GM21737 (cell line): ENCODE measurements at regions not wholly inside any gene's neighbourhood (a gene's known extent, or its start where the extent isn't known, plus 50 kb on each side); places are given as distances from the start of the nearest gene placed in this dataset.

Experiments
- ATAC-seq: cut with Tn5 transposase; IDR thresholded peaks from one replicate; pipeline ENCODE4 v1.9.1; 2021; ENCODE audit warnings: mild to moderate bottlenecking, moderate library complexity; ENCODE audit not compliant: unreplicated experiment

DNA sequence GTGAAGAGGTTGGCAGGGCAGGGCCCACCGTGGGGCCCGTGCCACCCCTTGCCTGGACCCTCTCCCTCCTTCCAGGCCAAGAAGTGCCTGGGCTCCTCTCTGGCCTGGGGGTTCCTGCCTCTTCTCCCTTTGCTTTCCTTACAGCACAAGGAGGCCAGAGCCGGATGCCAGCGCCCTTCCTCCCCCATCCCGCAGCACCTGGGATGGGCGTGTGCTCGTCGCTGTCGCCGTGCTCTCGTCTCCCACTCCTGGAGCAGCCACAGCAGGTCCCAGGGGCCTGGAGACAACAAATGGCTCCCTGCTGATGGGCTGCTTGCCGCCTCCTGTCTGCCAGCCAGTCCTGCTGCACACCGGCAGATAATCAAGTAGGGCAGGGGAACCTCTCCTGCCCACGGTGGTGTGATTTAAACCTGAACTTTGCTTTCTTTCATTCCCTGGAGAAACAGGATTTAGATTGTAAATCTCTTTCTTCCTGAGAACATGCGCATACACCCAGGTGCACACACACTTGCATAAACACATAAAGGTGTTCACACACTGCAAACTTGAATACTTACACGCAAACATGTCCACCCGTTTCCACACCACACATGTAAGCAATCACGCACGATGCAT, 50.8 kb upstream of the POU3F1 start:
- no peak for ATAC-seq
